GM18951 (cell line): ENCODE measurements at regions not wholly inside any gene's neighbourhood (a gene's known extent, or its start where the extent isn't known, plus 50 kb on each side); places are given as distances from the start of the nearest gene placed in this dataset.

ENCODE experiments used
- POLR2A ChIP-seq: IDR thresholded peaks from 4 replicates; pipeline ENCODE4 v1.6.1; 2011; ENCODE audit warnings: mild to moderate bottlenecking; ENCODE audit not compliant: insufficient read length, insufficient read depth; ENCODE audit errors: extremely low read depth
- in situ Hi-C: fragments of 300-500 bp; cut with MboI; formaldehyde crosslinking; loops from one replicate; pipeline ENCODE4 v1.12.0; 2022; ENCODE audit warnings: low sequenced_read_pairs, mixed read lengths, inconsistent platforms; ENCODE audit not compliant: unreplicated experiment

DNA sequence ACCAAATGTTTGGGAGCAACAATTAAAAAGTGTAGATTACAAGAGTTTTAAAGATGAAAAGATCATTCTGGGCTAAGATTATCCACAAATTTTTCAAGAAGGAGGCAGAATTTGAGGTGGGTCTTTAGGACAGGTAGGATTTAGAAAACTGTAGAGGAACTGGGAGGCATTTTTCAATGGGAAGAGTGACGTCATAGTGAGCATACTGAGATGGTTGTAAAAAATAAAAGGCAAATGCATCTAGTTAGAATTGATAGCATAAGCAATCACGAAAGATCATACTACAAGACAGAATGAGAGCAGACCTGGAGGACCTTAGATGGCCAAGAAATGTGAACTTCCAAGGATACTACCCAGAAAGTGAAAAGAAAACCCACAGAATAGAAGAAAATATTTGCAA lies 131.6 kb upstream of the G2E3 start:
- in situ Hi-C loops = no loop called here

DNA sequence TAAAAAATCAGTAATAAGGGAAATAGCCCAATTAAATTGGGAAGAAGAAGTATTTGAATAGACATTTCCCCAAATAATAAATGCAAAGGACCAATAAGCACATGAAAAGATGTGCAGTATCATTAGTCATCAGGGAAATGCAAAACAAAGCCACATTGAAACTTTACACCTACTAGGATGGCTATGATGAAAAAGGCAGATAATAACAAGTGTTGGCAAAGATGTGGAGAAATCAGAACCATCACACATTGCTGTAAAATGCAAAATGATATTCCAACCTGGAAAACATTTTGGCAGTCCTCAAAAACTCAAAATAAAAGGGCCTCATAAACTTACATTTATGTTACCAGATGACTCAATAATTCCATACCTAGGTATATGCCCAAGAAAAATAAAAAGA lies 131.1 kb upstream of the G2E3 start:
- TF ChIP-seq POLR2A = no peak
- in situ Hi-C loops = no loop called here

More for the DNA sequence above, 131.6 kb upstream of the G2E3 start:
- no peak for TF ChIP-seq POLR2A

DNA sequence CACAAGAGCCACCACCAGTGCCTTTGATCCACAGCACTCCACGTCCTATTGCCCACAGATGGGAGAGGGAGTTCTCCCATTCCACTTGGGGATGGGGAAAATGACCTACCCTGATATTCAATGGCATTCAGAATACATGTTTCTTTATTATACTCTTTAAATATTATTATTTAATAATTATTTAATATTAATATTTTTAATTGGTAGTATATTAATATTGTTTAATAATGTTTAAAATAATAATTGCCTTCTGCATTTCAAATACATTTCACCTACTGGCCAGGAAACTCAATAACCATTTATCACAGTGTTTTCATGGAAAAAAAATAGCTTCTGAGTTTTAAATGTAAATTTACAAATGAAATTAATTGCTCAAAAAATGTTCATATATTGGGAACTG lies 127.4 kb upstream of the G2E3 start:
- in situ Hi-C loops = no loop called here

DNA sequence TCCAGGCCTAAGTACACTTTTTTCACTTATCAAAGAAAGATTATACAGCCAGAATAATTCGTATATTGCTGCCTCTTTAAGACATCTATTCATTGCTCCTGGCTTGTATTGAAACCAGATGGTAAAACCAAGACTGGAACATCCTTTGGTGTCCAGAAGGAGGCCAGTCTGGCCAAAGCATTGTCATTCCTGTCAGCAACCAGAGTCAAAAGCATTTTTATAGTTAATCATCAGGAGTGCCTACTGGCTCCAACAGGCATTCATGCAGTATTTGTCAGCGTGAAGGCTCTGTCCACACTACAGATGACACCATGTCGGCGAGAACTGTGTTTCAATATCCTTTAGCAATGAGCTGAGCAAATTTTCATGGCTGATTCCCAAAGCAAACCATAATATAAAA lies 118.0 kb upstream of the G2E3 start:
- in situ Hi-C loops = no loop called here
- no peak for TF ChIP-seq POLR2A

More for the DNA sequence above, 127.4 kb upstream of the G2E3 start:
- no peak for TF ChIP-seq POLR2A

DNA sequence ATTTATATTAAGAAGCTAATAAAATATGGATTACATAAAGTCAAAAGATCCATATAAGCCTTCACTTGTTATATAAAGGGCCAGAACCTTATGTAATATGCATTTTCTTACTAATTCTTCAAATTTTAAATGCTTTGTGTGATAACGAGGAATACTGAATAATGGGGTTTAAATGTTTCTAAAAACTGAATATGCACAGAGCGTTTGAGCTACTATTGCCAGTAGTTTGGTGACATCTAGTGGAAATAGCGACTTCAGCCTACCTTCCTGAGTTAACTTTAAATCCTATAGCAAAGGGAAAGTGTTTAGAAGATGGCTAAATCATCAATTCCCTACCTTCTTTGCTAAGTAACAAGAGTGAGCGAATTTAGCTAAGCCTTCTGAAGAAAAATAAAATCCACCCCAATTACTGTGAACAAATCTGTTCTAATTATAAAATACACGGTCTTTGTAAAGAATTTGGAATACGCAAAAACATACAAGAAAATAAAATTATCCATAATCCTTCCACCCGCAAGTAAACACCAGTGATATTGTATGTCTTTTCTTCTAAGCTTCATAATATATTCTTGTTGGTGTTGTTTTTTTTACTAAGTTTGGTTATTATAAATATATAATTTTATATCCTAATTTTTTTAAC lies 115.5 kb upstream of the G2E3 start:
- in situ Hi-C loops = no loop called here
- no peak for TF ChIP-seq POLR2A

DNA sequence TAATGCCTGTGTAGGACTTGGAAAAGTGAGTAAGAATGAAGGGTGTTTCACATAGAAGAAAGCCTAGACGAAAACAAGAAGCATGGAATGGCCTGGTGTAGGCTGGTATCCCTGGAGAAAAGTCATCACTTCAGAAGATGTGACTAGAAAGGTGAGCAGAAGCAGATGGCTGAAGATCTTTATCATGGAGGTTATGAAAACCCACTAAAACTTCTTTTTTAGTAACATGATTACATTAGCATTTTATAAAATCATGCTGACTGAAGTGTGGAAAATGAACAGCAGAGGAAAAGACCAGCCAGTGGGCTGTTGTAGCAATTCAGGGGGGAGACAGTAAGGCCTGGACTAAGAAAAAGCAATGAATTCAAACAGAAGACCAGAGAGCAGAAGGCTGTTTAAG lies 114.5 kb upstream of the G2E3 start:
- in situ Hi-C loops = no loop called here

DNA sequence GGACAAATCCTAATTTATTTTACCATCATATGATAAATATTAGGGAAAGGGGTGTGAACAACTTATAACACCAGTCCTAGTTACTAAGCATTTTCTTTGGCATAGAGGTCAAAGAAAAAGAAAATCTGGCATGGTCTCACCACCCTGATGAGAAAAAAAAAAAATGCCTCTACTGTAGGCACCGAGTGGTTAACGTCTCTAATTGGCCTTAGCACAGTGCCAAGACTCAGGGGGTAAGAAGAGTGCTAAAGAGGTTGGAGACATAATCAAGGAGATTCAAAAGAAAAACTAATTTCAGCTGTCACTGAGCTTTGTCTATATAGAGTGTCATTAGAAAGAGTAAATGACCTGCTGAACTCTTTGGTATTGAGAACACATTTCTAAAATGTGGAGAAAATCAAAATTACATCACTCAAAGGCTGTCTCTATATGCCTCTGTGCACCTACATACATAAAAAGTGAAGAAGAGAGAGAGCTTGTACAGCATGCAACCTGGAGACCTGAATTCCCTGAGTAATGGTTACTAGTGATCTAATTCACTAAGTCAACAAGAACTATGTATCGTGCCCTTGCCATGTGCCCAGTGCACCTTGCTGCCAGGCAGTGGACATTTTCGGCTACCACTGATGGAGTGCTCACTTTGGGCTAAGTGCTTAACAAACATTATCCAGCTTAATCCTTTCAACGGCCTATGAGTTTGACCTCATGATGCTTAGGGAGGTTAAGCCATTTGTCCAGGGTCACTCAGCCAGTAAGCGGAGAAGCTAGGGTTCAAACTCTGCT lies 113.8 kb upstream of the G2E3 start:
- in situ Hi-C loops = no loop called here
- TF ChIP-seq POLR2A = no peak

More for the DNA sequence above, 114.5 kb upstream of the G2E3 start:
- TF ChIP-seq POLR2A = no peak

DNA sequence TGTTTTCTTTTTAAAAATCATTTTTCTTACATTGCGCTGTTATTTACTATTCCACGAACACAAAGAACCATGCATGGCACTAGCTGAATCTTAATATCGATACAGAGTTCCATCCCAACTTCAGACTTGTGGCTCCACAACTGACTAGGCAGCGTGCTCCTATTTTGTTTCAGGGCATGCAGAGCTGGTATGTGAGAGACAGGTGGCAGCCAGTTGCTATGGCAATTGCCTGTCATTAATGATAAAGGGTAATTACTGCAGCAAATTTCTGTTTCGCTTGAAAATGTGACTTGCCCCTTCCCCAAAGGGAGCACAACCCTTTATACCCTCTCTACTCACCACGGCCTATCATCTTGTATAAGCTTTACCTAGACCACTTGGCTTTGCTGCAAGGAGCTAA lies 113.1 kb upstream of the G2E3 start:
- no peak for TF ChIP-seq POLR2A
- in situ Hi-C loops = no loop called here

DNA sequence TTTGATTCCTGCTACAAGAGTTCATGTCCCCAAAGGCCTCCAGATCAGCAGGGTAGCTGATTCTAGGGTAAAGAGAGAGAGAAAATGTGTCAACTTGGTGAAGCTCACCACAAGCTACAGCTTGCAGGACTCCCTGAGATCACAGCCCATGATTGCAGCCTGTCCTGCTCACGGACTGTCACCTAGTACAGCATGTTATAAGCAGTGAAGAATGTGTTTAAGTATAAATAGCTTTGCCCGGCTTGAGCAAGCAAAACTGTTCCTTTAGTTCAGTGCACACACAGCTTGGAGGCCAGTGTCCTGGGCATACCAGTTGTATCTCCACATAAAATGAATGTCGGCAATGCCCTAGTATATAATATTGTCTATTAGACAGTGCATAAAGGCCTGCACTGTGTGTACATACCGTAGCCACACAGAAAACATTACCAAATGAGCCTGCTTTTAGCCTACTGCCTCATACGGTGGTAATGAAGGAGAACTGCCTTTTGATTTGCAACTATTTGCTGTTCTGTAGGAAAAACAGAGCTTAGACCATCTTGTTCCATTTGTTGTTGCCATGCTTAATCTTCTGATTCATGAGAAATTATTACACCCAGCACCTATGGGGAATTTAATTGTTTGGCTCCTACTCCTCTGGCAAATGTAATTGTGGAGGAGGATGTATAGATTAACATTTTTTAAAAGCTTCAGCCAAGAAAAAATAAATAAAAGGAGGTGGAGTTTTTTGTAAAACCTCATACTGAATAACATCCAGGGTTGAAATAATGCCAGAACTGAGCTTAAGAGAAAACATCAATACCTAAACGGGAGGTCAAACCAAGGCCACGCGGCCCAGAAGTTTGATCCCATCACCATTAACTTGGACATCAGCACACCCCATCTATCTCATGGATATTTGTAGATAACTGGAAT lies 108.1 kb upstream of the G2E3 start:
- no peak for TF ChIP-seq POLR2A
- in situ Hi-C loops = no loop called here

DNA sequence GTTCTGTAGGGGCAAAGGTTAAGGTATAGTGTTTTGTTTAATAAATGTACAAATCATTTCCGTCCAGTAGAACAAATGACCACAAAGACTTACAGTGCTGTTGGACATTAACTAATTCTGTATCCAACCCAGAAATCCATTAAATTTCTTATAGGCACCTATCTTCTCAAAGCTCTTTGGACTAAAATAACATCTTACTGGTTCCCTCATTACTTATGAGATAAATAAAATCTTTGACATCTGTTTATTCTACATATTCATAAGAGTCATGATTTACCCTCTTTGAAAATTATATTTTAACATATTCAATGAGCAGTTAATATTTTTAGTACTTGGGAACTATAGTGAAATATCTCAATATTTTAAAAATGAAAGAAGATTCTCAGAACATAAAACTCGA lies 102.7 kb upstream of the G2E3 start:
- no peak for TF ChIP-seq POLR2A
- in situ Hi-C loops = no loop called here

DNA sequence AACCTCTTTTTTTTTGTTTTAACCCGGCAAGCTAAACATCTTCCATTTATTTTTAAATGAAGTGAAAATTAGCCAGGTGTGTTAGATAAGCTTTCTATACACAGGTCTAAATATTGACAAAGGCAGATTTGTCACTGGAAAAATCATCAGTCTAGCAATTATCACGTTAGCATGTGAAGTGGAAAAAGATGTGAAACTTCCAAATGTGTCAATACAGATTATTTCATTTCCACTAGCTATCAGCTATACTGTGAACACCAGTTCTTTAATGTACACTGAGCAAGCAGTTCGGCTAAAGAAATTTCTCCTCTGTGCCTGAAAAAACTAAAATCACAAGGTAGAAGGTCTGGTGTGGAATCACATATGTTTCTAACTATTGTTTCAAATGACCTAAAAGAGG lies 96.6 kb upstream of the G2E3 start:
- in situ Hi-C loops = no loop called here
- no peak for TF ChIP-seq POLR2A

DNA sequence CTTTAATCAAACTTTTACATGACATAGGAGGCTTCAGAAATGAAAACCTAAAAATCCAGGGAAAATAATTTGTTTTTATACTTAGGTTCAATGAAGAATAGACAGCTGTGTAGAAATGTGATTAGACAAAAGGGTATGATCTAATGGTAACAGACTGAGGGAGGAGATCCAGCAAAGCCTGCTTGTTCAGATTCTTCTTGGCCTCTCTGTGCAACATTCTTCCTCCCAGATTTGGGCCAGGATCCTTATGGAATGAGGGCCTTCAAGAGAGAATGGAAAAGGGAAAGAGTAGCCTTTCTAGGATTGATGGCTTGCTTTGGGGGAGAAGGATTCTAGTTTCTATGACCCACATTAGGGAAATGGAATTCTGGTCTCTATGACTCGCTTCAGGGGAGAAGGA lies 94.5 kb upstream of the G2E3 start:
- TF ChIP-seq POLR2A = no peak

DNA sequence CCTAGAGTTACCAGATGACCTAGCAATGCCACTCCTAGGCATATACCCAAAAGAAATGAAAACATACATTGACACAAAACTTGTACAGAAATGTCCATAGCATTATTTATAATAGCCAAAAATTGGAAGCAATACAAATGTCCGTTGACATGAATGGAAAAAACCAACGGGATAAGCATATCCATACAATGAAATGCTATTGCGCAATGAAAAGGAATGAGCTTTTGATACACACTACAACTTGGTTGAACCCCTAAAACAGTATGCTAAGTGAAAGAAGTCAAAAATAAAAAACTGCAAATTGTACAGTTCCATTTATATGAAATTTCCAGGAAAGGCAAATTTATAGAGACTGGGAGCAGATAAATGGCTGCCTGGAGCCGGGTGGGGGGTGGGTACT lies 90.6 kb upstream of the G2E3 start:
- no peak for TF ChIP-seq POLR2A
- in situ Hi-C loops = no loop called here

More for the DNA sequence above, 94.5 kb upstream of the G2E3 start:
- in situ Hi-C loops = no loop called here
